ENCODE measurements at regions not wholly inside any gene's neighbourhood (a gene's known extent, or its start where the extent isn't known, plus 50 kb on each side); places are given as distances from the start of the nearest gene placed in this dataset.
A peak's percentile ranks its signal among the peaks of the same experiment; 100 is the strongest.

DNA sequence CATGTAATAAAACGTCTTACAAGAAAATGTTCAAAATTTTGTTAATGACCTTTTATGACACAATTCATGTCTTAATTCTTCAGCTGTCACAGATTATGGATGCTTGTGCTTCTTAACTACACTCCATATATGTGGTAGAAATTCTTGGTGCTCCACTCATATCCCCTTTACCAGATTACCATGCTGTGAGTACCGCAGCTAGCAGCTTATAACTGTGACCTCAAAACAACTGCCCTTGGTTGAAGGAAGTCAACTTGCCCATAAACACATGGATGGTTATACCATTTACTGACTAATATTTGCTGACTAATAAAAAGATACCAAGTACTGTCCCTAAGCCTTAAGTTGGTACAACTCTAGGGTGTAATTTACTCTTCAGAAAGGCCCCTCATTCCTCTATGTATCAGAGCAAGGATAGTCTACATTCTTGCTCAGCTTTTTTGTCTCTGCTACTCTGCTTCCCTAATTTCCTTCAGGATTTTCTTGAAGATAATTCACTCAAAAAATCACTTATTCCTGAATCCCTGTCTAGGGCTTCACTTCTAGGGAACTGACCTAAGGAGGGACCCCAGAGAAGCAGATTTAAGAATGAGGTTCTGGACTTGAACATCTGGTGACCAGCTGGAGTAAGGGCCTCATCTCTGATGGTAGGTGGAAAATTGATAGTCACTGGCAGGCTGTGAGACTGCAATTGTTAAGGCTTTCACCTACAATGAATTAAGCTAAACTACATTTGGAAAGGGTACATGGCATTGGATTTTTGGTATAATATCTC, 152.3 kb downstream of the SLC6A15 start:
- CTCF ChIA-PET: interaction anchor here (1.6 kb wide), 1 partner anchor 10 kb away, joined by 4 read pairs; no protein-coding TSS in a partner anchor
- Histone ChIP-seq H3K4me2 (no peak overlapping the region), H3K4me3 (no peak overlapping the region), H3K4me1 (no peaks in the 10 kb centered on the region), H3K27ac (no peak overlapping the region), H3K9me3 (no peaks in the 10 kb centered on the region)
- DNase-seq (ENCODE audit: low read depth in 1 of 2, low spot score in 1 of 2) (no peak), ATAC-seq (no peak), FAIRE-seq (no peak)
- no peak for TF ChIP-seq BHLHE40 (IDR thresholded peaks at IDR 0.05; ENCODE audit: low read depth, low read length)
- TF ChIP-seq MAFK (IDR thresholded peaks at IDR 0.05; ENCODE audit: partially characterized antibody): peak; percentile 22
- POLR2A ChIA-PET: no interaction called here
- 48% methylated on average over 2 of the region's 2 CpGs for WGBS (ENCODE audit: missing lambda C conversion rate)

- ChIA-PET POLR2A (no interaction called here), CTCF (no interaction called here)
- ATAC-seq (no peak), FAIRE-seq (no peak), DNase-seq (ENCODE audit: low read depth in 1 of 2, low spot score in 1 of 2) (no peak)
- WGBS (ENCODE audit: missing lambda C conversion rate): 14% methylated on average over 1 of the region's 1 CpG
- Histone ChIP-seq H3K4me3 (no peak overlapping the region), H3K4me2 (no peak overlapping the region), H3K27ac (no peak overlapping the region), H3K9me3 (no peaks in the 10 kb centered on the region), H3K4me1 (no peaks in the 10 kb centered on the region)
- TF ChIP-seq HMGXB4 (CRISPR knock-in tag; IDR thresholded peaks at IDR 0.05; ENCODE audit: borderline replicate concordance) (no peak), TP53 (CRISPR knock-in tag; IDR thresholded peaks at IDR 0.05) (no peak), CBX2 (IDR thresholded peaks at IDR 0.05; ENCODE audit: borderline replicate concordance, low read depth) (no peak), ZC3H11A (IDR thresholded peaks at IDR 0.05) (no peak), NR3C1 (IDR thresholded peaks at IDR 0.05) (no peak), CHD2 (IDR thresholded peaks at IDR 0.05; ENCODE audit: low read length, partially characterized antibody) (no peak), EP300 (IDR thresholded peaks at IDR 0.05) (no peak), EHF (CRISPR knock-in tag; IDR thresholded peaks at IDR 0.05) (no peak), ZFP36 (IDR thresholded peaks at IDR 0.05; ENCODE audit: borderline replicate concordance, partially characterized antibody) (no peak)
Measured at GRCh38 chr12:84757978-84758377, 154.6 kb downstream of the SLC6A15 start.

DNA sequence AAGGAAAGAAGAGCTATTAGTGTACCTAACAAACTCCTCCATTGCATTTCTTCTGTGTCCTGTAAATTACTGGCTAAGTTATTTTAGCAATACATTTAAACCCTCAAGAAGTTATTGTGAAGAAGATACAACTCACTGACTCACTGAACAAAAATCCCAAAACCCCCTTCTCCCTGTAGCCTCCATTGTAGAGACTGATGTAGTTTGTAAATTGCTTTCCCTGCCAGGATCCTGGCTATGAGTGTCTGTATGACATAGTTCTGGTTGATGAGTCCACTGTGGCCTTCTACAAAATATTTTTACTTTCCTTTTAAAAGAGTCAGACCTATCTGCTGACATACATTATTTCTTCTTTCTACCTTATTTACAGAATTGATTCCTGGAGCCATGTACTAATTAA, 155.6 kb downstream of the SLC6A15 start:
- ATAC-seq (no peak), DNase-seq (ENCODE audit: low read depth in 1 of 2, low spot score in 1 of 2) (no peak), FAIRE-seq (no peak)
- H3K4me2 ChIP-seq: no peak overlapping the region
- no peak overlapping the region for H3K27ac ChIP-seq
- CTCF ChIA-PET: no interaction called here
- H3K4me3 ChIP-seq: no peak overlapping the region
- no peaks in the 10 kb centered on the region for H3K9me3 ChIP-seq
- TF ChIP-seq PBX3 (IDR thresholded peaks at IDR 0.05): no peak
- TF ChIP-seq E2F6 (IDR thresholded peaks at IDR 0.05; ENCODE audit: borderline replicate concordance, low read depth): no peak
- TF ChIP-seq FOSL2 (IDR thresholded peaks at IDR 0.05): no peak
- TF ChIP-seq FOSL2 (CRISPR knock-in tag; IDR thresholded peaks at IDR 0.05): no peak
- TF ChIP-seq EHMT2 (IDR thresholded peaks at IDR 0.05; ENCODE audit: low read depth): no peak
- TF ChIP-seq HEYL (CRISPR knock-in tag; IDR thresholded peaks at IDR 0.05): no peak
- no peak for TF ChIP-seq ZNF302 (CRISPR knock-in tag; IDR thresholded peaks at IDR 0.05)
- TF ChIP-seq BCL3 (IDR thresholded peaks at IDR 0.05): no peak
- TF ChIP-seq MAZ (IDR thresholded peaks at IDR 0.05; ENCODE audit: borderline replicate concordance, low read depth, low read length): no peak
- no peak for TF ChIP-seq KDM1A (IDR thresholded peaks at IDR 0.05; ENCODE audit: low read depth)
- TF ChIP-seq PHF8 (IDR thresholded peaks at IDR 0.05; ENCODE audit: borderline replicate concordance, low read depth): no peak
- TF ChIP-seq HDAC2 (IDR thresholded peaks at IDR 0.05): no peak
- no peak for TF ChIP-seq NFE2L2 (conservative IDR thresholded peaks at IDR 0.05; ENCODE audit: low read length)
- TF ChIP-seq SREBF2 (IDR thresholded peaks at IDR 0.05): no peak
- TF ChIP-seq, protein P1, sequence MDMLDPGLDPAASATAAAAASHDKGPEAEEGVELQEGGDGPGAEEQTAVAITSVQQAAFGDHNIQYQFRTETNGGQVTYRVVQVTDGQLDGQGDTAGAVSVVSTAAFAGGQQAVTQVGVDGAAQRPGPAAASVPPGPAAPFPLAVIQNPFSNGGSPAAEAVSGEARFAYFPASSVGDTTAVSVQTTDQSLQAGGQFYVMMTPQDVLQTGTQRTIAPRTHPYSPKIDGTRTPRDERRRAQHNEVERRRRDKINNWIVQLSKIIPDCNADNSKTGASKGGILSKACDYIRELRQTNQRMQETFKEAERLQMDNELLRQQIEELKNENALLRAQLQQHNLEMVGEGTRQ (IDR thresholded peaks at IDR 0.05): no peak
- no peak for TF ChIP-seq CTCF (IDR thresholded peaks at IDR 0.05)
- H3K4me1 ChIP-seq: no peaks in the 10 kb centered on the region
- POLR2A ChIA-PET: no interaction called here

Measured in A549 (cell line).